Tibial nerve (tissue), 4 donors: ENCODE measurements at regions not wholly inside any gene's neighbourhood (a gene's known extent, or its start where the extent isn't known, plus 50 kb on each side); places are given as distances from the start of the nearest gene placed in this dataset.

Experiments
- DNase-seq, 2 donors: peaks; one replicate each; pipeline ENCODE4 v3.0.0-alpha.2; 2019; ENCODE audit warnings: low spot score in 2 of 2
- H3K27ac ChIP-seq, 4 donors: fragments of 200-600 bp; sonication (generic) in 3 of 4; one replicate each; pipeline ENCODE4 v1.5.1; 2017 to 2019; ENCODE audit warnings: mild to moderate bottlenecking in 1 of 4
- H3K27me3 ChIP-seq, 2 donors: fragments of 200-600 bp; sonication (generic) in 1 of 2; one replicate each; pipeline versions ENCODE4 v1.5.1 to v1.6.0; 2017 to 2019
- H3K36me3 ChIP-seq, 3 donors: fragments of 200-600 bp; sonication (generic); one replicate each; pipeline ENCODE4 v1.5.1; 2018 to 2019
- H3K4me1 ChIP-seq, 4 donors: fragments of 200-600 bp; sonication (generic) in 3 of 4; one replicate each; pipeline ENCODE4 v1.5.1; 2017 to 2019
- H3K4me3 ChIP-seq, 4 donors: fragments of 200-600 bp; sonication (generic) in 3 of 4; one replicate each; pipeline ENCODE4 v1.5.1; 2017 to 2019; ENCODE audit warnings: mild to moderate bottlenecking in 1 of 4, moderate library complexity in 1 of 4
- H3K9me3 ChIP-seq, 4 donors: fragments of 200-600 bp; sonication (generic) in 3 of 4; one replicate each; pipeline ENCODE4 v1.5.1; 2017 to 2019
- EP300 ChIP-seq, 2 donors: sonication (generic); formaldehyde crosslinking; IDR thresholded peaks; one replicate each; pipeline ENCODE4 v1.6.1; 2017; ENCODE audit warnings: antibody characterized with exemption in 2 of 2, mild to moderate bottlenecking in 1 of 2
- POLR2A ChIP-seq, 2 donors: fragments of 450-650 bp; IDR thresholded peaks; one replicate each; pipeline ENCODE4 v1.6.1; 2017; ENCODE audit warnings: antibody characterized with exemption in 2 of 2, mild to moderate bottlenecking in 2 of 2, moderate library complexity in 2 of 2
- WGBS, 2 donors: methylation state at CpG; one replicate each; pipeline ENCODE4 v1.1.5; 2018; 5-methylcytosine and 5-hydroxymethylcytosine counted together
- TF ChIP-seq, protein P1 (sequence below), 5 experiments: fragments of 200-600 bp in 3 of 5; fragments of 450-650 bp in 2 of 5; sonication (generic) in 3 of 5; IDR thresholded peaks; one replicate each; pipeline ENCODE4 v1.5.1; 2016 to 2019; ENCODE audit warnings: antibody characterized with exemption in 5 of 5, mild to moderate bottlenecking in 3 of 5, moderate library complexity in 2 of 5

DNA sequence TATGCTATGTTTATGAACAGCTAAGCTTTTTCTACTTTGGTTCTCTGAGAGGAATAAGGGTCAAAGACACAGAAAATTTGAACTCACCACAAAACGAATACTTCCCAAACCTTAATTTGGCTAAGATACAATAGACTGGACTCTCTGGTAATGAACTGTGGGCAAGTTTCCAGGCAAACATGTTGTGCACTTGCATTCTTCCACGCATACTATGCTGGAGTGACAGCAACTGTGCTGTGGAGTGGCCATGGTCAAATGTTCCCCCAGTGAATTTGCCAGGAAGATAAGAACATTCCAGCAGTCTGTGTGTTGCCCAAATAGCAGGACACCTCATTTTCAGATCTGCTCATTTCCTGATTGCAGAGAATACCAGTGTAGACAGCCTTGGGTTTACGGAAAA, 275.3 kb upstream of the IL12B start:
- H3K36me3 ChIP-seq: no peaks in the 10 kb centered on the region
- TF ChIP-seq, protein P1, sequence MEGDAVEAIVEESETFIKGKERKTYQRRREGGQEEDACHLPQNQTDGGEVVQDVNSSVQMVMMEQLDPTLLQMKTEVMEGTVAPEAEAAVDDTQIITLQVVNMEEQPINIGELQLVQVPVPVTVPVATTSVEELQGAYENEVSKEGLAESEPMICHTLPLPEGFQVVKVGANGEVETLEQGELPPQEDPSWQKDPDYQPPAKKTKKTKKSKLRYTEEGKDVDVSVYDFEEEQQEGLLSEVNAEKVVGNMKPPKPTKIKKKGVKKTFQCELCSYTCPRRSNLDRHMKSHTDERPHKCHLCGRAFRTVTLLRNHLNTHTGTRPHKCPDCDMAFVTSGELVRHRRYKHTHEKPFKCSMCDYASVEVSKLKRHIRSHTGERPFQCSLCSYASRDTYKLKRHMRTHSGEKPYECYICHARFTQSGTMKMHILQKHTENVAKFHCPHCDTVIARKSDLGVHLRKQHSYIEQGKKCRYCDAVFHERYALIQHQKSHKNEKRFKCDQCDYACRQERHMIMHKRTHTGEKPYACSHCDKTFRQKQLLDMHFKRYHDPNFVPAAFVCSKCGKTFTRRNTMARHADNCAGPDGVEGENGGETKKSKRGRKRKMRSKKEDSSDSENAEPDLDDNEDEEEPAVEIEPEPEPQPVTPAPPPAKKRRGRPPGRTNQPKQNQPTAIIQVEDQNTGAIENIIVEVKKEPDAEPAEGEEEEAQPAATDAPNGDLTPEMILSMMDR (IDR thresholded peaks at IDR 0.05): no peak
- no peak for TF ChIP-seq EP300 (IDR thresholded peaks at IDR 0.05)
- TF ChIP-seq POLR2A (IDR thresholded peaks at IDR 0.05): no peak
- H3K4me1 ChIP-seq: no peaks in the 10 kb centered on the region
- 26 to 48% methylated on average over 3 of the region's 3 CpGs for WGBS, 2 donors
- no peak overlapping the region for H3K4me3 ChIP-seq
- peaks cover 0 to 13% (median 0%) of the 10 kb centered on the region in 4 donors for H3K9me3 ChIP-seq
- H3K27me3 ChIP-seq: no peaks in the 10 kb centered on the region
- no peak for DNase-seq
- no peak overlapping the region for H3K27ac ChIP-seq

DNA sequence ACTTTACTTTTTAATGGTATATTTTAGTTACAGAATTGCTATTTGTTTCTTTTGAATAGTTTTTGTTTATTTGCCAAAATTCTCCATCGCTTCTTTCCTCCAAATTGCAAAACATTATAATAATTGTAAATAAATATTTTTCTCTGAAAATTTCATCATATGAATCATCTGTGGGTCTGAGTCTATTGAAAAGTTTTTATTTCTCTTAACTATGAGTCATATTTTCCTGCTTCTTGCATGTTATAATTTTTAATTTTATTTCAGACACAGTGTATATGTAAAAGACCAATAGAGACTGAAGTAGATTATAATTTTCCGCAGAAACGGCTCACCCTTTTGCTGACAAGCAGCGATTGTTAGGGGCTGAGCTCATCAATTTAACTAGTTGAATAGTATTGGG, 279.1 kb upstream of the IL12B start:
- H3K9me3 ChIP-seq: peaks cover 0 to 10% (median 0%) of the 10 kb centered on the region in 4 donors
- no peaks in the 10 kb centered on the region for H3K4me1 ChIP-seq
- no peaks in the 10 kb centered on the region for H3K36me3 ChIP-seq
- no peak overlapping the region for H3K27ac ChIP-seq
- 77 to 82% methylated on average over 4 of the region's 4 CpGs for WGBS, 2 donors
- no peaks in the 10 kb centered on the region for H3K27me3 ChIP-seq
- H3K4me3 ChIP-seq: no peak overlapping the region
- no peak for DNase-seq
- TF ChIP-seq POLR2A (IDR thresholded peaks at IDR 0.05): no peak
- TF ChIP-seq EP300 (IDR thresholded peaks at IDR 0.05): no peak
- TF ChIP-seq, protein P1 (IDR thresholded peaks at IDR 0.05): no peak

GRCh38 chr5:159610966-159611579, 280.8 kb upstream of the IL12B start:
- Histone ChIP-seq H3K36me3 (no peaks in the 10 kb centered on the region), H3K27ac (no peak overlapping the region), H3K9me3 (peaks cover 0 to 10% (median 0%) of the 10 kb centered on the region in 4 donors), H3K4me1 (no peaks in the 10 kb centered on the region), H3K27me3 (no peaks in the 10 kb centered on the region), H3K4me3 (no peak overlapping the region)
- WGBS, 2 donors: 97 to 98% methylated on average over 2 of the region's 2 CpGs
- no peak for DNase-seq
- TF ChIP-seq POLR2A (IDR thresholded peaks at IDR 0.05) (no peak), EP300 (IDR thresholded peaks at IDR 0.05) (no peak)
- TF ChIP-seq, protein P1 (IDR thresholded peaks at IDR 0.05): no peak

DNA sequence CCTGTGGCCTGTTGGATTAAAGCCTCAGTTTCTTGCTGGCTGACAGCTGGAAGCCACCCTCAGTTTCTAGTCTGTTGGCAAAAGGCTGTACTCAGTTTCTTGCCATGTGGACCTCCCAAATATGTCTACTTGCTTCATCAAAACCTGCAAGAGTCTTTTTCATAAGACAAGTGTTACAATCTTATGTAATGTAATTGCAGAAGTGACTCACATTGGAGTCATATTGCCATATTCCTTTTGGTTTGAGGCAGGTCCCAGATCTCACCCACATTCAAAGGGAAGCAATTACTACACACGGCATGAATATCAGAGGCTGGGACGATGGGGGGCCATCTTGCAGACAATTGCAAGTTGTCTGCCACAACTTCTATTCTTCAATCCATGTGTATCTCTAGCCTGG, 286.7 kb upstream of the IL12B start:
- no peaks in the 10 kb centered on the region for H3K4me1 ChIP-seq
- no peak overlapping the region for H3K4me3 ChIP-seq
- H3K9me3 ChIP-seq: peaks cover 0 to 9% (median under 1%) of the 10 kb centered on the region in 4 donors
- no peak for DNase-seq
- no peaks in the 10 kb centered on the region for H3K27me3 ChIP-seq
- no peaks in the 10 kb centered on the region for H3K36me3 ChIP-seq
- WGBS, 2 donors: 26 to 34% methylated on average over 2 of the region's 2 CpGs
- no peak for TF ChIP-seq POLR2A (IDR thresholded peaks at IDR 0.05)
- TF ChIP-seq EP300 (IDR thresholded peaks at IDR 0.05): no peak
- TF ChIP-seq, protein P1 (IDR thresholded peaks at IDR 0.05): no peak
- no peak overlapping the region for H3K27ac ChIP-seq

DNA sequence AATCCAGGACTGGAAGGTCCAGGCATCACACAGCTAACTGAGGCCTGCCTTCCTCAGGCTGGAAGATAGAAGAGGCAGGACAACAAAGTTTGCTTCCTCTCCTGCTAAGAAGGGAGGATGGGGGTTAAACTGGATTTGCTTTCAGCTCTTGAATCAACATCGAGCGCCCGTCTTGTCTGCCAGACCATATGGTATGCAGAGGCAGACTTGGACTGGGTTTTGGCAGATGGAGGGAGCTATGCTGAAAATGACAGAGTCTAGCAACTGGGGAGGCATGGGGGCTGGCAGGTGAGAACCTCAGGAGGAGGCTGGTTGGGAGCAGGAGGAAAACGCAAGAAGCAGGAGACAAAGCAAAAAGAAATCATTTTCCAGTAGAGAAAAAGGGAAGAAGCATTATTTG, 289.5 kb upstream of the IL12B start:
- DNase-seq: no peak
- no peak overlapping the region for H3K27ac ChIP-seq
- WGBS, 2 donors: 64 to 65% methylated on average over 4 of the region's 4 CpGs
- no peaks in the 10 kb centered on the region for H3K27me3 ChIP-seq
- no peaks in the 10 kb centered on the region for H3K36me3 ChIP-seq
- no peaks in the 10 kb centered on the region for H3K4me1 ChIP-seq
- TF ChIP-seq EP300 (IDR thresholded peaks at IDR 0.05) (no peak), POLR2A (IDR thresholded peaks at IDR 0.05) (no peak)
- TF ChIP-seq, protein P1 (IDR thresholded peaks at IDR 0.05): no peak
- peaks cover 0 to 22% (median 2%) of the 10 kb centered on the region in 4 donors for H3K9me3 ChIP-seq
- H3K4me3 ChIP-seq: no peak overlapping the region
